GM12892 (cell line): ENCODE measurements at regions not wholly inside any gene's neighbourhood (a gene's known extent, or its start where the extent isn't known, plus 50 kb on each side); places are given as distances from the start of the nearest gene placed in this dataset.

Experiments used
- POLR2A ChIP-seq: IDR thresholded peaks from 2 replicates; pipeline ENCODE4 v1.6.1; 2011; ENCODE audit warnings: low read depth, low read length, control low read depth
- POLR2AphosphoS5 ChIP-seq: IDR thresholded peaks from 2 replicates; pipeline ENCODE4 v1.6.1; 2011; ENCODE audit warnings: low read depth, low read length, control low read depth

- TF ChIP-seq POLR2AphosphoS5 (no peak), POLR2A (no peak)
Observed at GRCh38 chr7:24133691-24134090, 150.3 kb upstream of the NPY start.
